DMS53 treated with DMSO at 0.1 percent for 48 hours (cell line): ENCODE measurements at regions not wholly inside any gene's neighbourhood (a gene's known extent, or its start where the extent isn't known, plus 50 kb on each side); places are given as distances from the start of the nearest gene placed in this dataset.
A peak's percentile ranks its signal among the peaks of the same experiment; 100 is the strongest.

Experiments used
- DNase-seq: peaks from one replicate; lab custom pipeline; 2025; ENCODE audit not compliant: unreplicated experiment; lab: John Stamatoyannopoulos, UW

- peak; percentile 49 for DNase-seq
Observed at GRCh38 chr10:4353964-4354363, 472.0 kb upstream of the AKR1E2 start.

GRCh38 chr10:4353059-4353655 is 472.9 kb upstream of the AKR1E2 start:
- no peak for DNase-seq

- no peak for DNase-seq
Observed at GRCh38 chr10:4352414-4352961, 473.5 kb upstream of the AKR1E2 start.

- no peak for DNase-seq
Observed at GRCh38 chr10:4351723-4352413, 474.1 kb upstream of the AKR1E2 start.

- no peak for DNase-seq
Observed at GRCh38 chr10:4347397-4347796, 478.6 kb upstream of the AKR1E2 start.

- DNase-seq: no peak
Observed at GRCh38 chr10:4345877-4346646, 479.9 kb upstream of the AKR1E2 start.

- DNase-seq: no peak
Observed at GRCh38 chr10:4344492-4344994, 481.5 kb upstream of the AKR1E2 start.

- DNase-seq: no peak
Observed at GRCh38 chr10:4343873-4344272, 482.1 kb upstream of the AKR1E2 start.

- DNase-seq: no peak
Observed at GRCh38 chr10:4343091-4343490, 482.9 kb upstream of the AKR1E2 start.

- no peak for DNase-seq
Observed at GRCh38 chr10:4338768-4339167, 487.2 kb upstream of the AKR1E2 start.

GRCh38 chr10:4337563-4337962 is 488.4 kb upstream of the AKR1E2 start:
- no peak for DNase-seq

- no peak for DNase-seq
Observed at GRCh38 chr10:4334871-4335270, 491.1 kb upstream of the AKR1E2 start.

GRCh38 chr10:4334015-4334414 is 492.0 kb upstream of the AKR1E2 start:
- DNase-seq: no peak

GRCh38 chr10:4333459-4333894 is 492.5 kb upstream of the AKR1E2 start:
- DNase-seq: no peak

GRCh38 chr10:4332764-4333458 is 493.1 kb upstream of the AKR1E2 start:
- no peak for DNase-seq

GRCh38 chr10:4331150-4331549 is 494.9 kb upstream of the AKR1E2 start:
- DNase-seq: no peak

GRCh38 chr10:4330636-4331035 is 495.4 kb upstream of the AKR1E2 start:
- no peak for DNase-seq

- DNase-seq: no peak
Observed at GRCh38 chr10:4329225-4329624, 496.8 kb upstream of the AKR1E2 start.

- DNase-seq: no peak
Observed at GRCh38 chr10:4326647-4327046, 499.4 kb upstream of the AKR1E2 start.

- DNase-seq: no peak
Observed at GRCh38 chr10:4319870-4320367, 506.1 kb upstream of the AKR1E2 start.
